ENCODE measurements at regions not wholly inside any gene's neighbourhood (a gene's known extent, or its start where the extent isn't known, plus 50 kb on each side); places are given as distances from the start of the nearest gene placed in this dataset.
A peak's percentile ranks its signal among the peaks of the same experiment; 100 is the strongest.

- no peak for DNase-seq (ENCODE audit: low read depth)
- TF ChIP-seq CTCF (conservative IDR thresholded peaks at IDR 0.05; ENCODE audit: low read depth, low read length), result no peak
- H3K4me3 ChIP-seq (ENCODE audit: low read length), result no peak overlapping the region
Observed at GRCh38 chr18:10231220-10231619, 223.2 kb upstream of the APCDD1 start.

DNA sequence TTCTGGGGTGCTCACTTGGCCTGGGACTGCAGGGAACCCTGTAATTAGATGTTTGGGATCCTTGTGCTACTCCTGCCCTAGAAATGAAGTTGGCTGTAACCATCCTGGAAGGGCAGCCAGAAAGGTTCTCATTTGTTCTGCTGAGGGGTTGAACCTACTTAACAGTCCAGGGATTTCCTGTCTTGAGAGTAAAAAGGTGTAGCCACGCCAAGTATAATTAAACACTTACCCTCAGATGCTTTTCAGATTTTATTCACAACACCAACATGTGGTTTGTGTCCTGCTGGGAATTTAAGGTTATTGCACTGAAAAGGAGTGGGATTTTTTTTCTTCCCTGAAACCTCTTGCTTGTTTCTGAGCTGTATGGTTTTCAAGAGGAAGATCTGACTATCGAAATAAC, 222.4 kb upstream of the APCDD1 start:
- TF ChIP-seq CTCF (conservative IDR thresholded peaks at IDR 0.05; ENCODE audit: low read depth, low read length), result no peak
- no peak for DNase-seq (ENCODE audit: low read depth)
- no peak overlapping the region for H3K4me3 ChIP-seq (ENCODE audit: low read length)

DNA sequence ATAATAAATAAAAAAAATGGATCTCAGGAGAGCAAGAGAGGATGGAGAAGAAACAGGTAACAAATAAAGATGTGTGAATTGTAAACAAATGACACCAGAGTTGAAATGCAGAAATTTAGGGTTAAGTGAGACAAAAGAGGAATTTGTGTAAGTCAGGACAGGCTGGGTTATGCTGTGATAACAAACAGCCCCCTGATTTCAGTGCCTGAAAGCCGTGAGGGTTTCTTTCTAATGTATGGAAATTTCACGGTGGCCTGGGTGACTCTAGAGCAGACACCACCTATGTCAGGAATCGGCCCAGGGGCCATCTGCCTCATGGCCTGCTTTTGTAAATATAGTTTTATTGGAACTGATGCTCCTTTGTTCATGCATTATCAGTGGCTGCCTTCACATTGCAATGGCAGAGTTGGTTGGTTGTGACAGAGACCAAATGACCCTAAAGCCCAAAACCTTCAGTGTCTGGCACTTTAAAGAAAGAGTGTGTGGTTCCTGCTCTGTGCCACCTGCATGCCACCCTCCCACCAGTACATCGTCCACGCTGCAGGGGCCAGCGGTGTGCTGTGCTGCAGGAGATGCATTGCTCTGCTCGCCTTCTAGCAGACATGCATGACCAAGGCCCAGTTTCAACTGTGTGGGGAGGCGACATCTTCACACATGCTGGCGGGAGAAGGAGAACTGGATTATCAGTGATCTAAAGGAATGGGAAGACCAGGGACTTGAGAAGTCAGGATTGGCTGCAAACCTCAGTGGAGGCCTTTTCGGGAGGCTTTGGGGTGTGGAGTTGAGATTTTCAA, 221.2 kb upstream of the APCDD1 start:
- H3K4me3 ChIP-seq (ENCODE audit: low read length), result no peak overlapping the region
- DNase-seq (ENCODE audit: low read depth), result no peak
- no peak for TF ChIP-seq CTCF (conservative IDR thresholded peaks at IDR 0.05; ENCODE audit: low read depth, low read length)

DNA sequence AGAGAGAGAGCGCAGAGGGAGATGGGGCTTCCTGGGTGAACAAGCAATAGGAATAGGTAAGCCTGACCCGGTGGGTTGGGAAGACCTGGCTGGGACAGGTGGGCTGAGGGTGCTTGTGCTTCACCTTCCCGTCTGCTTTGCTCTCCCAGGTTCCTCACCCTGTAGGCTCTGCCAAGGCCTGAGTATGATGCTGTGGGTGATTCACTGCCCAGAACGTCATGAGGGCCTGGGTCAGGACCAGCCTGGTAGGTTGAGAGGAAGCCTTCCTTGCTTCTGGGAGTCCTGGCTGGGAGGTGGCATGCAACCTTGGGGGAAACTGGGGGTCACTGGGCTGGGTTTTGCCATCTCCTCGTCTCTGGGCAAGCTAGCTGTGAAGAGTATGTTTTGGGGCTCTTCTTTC, 220.2 kb upstream of the APCDD1 start:
- TF ChIP-seq CTCF (conservative IDR thresholded peaks at IDR 0.05; ENCODE audit: low read depth, low read length), result no peak
- no peak for DNase-seq (ENCODE audit: low read depth)
- no peak overlapping the region for H3K4me3 ChIP-seq (ENCODE audit: low read length)

- peak; percentile 79 for DNase-seq (ENCODE audit: low read depth)
- no peak overlapping the region for H3K4me3 ChIP-seq (ENCODE audit: low read length)
- TF ChIP-seq CTCF (conservative IDR thresholded peaks at IDR 0.05; ENCODE audit: low read depth, low read length), result no peak
Observed at GRCh38 chr18:10234912-10235660, 219.3 kb upstream of the APCDD1 start.

DNA sequence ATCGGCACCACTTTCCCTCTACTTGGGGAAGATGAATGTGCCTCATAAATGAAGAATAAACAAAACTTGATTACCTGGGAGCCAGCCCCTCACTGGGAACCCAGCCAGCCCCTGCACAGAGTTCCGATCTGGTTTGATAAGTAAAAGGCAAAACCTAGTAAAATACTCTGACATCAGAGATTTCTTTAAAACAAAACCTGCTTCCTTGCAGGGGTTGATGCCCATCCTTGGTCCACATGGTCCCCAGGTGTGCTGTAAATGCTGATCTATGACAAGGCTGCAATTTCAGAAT, 218.8 kb upstream of the APCDD1 start:
- TF ChIP-seq CTCF (conservative IDR thresholded peaks at IDR 0.05; ENCODE audit: low read depth, low read length), result no peak
- no peak overlapping the region for H3K4me3 ChIP-seq (ENCODE audit: low read length)
- DNase-seq (ENCODE audit: low read depth), result no peak

DNA sequence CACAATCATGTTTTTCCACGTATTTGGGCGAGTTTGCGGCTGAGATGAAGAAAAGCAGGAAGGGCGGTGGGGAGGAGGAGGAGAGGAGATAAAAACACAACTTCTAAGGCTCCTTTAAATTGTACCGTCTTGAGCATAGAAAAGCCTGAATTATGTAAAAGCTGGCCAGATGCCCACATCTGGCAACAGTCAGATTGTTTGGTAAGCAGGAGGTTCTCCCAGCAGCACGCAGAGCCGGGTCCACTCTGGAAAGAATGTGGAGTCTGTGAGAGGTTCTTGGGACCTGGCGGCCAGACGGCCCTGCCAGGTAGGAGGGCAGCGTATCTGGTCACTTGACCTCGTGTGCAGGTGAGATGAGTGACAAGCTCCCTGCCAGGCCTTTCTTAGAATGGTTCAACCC, 215.3 kb upstream of the APCDD1 start:
- no peak for DNase-seq (ENCODE audit: low read depth)
- no peak for TF ChIP-seq CTCF (conservative IDR thresholded peaks at IDR 0.05; ENCODE audit: low read depth, low read length)
- no peak overlapping the region for H3K4me3 ChIP-seq (ENCODE audit: low read length)
